ENCODE measurements at regions not wholly inside any gene's neighbourhood (a gene's known extent, or its start where the extent isn't known, plus 50 kb on each side); places are given as distances from the start of the nearest gene placed in this dataset.

GRCh38 chr16:60064026-60064425, 1329.9 kb upstream of the GOT2 start:
- no peaks in the 10 kb centered on the region for H3K27me3 Mint-ChIP-seq
- no peaks in the 10 kb centered on the region for H3K9me3 ChIP-seq (ENCODE audit: control insufficient read depth, low read length, poor library complexity, severe bottlenecking)
- ATAC-seq (no peak), DNase-seq (no peak)
- no peaks in the 10 kb centered on the region for H3K36me3 Mint-ChIP-seq (ENCODE audit: low read depth)
- no peaks in the 10 kb centered on the region for H3K4me1 Mint-ChIP-seq
- H3K27ac Mint-ChIP-seq = no peak overlapping the region
- no peak overlapping the region for H3K4me3 Mint-ChIP-seq

GRCh38 chr16:60061396-60061795, 1327.3 kb upstream of the GOT2 start:
- Mint-ChIP-seq H3K4me3 (no peak overlapping the region), H3K36me3 (ENCODE audit: low read depth) (no peaks in the 10 kb centered on the region), H3K27ac (no peak overlapping the region), H3K4me1 (no peaks in the 10 kb centered on the region), H3K27me3 (no peaks in the 10 kb centered on the region)
- ATAC-seq (no peak), DNase-seq (no peak)
- no peaks in the 10 kb centered on the region for H3K9me3 ChIP-seq (ENCODE audit: control insufficient read depth, low read length, poor library complexity, severe bottlenecking)

- Mint-ChIP-seq H3K27me3 (no peaks in the 10 kb centered on the region), H3K4me3 (no peak overlapping the region), H3K27ac (no peak overlapping the region), H3K4me1 (no peaks in the 10 kb centered on the region), H3K36me3 (ENCODE audit: low read depth) (no peaks in the 10 kb centered on the region)
- ATAC-seq = no peak
- no peaks in the 10 kb centered on the region for H3K9me3 ChIP-seq (ENCODE audit: control insufficient read depth, low read length, poor library complexity, severe bottlenecking)
- DNase-seq = no peak
These were observed 1326.6 kb upstream of the GOT2 start for GRCh38 chr16:60060731-60061130.

GRCh38 chr16:60059141-60059540, 1325.0 kb upstream of the GOT2 start:
- H3K4me1 Mint-ChIP-seq = no peaks in the 10 kb centered on the region
- no peak overlapping the region for H3K27ac Mint-ChIP-seq
- no peaks in the 10 kb centered on the region for H3K27me3 Mint-ChIP-seq
- ATAC-seq (no peak), DNase-seq (no peak)
- H3K9me3 ChIP-seq (ENCODE audit: control insufficient read depth, low read length, poor library complexity, severe bottlenecking) = no peaks in the 10 kb centered on the region
- H3K36me3 Mint-ChIP-seq (ENCODE audit: low read depth) = no peaks in the 10 kb centered on the region
- no peak overlapping the region for H3K4me3 Mint-ChIP-seq

- no peak overlapping the region for H3K27ac Mint-ChIP-seq
- H3K27me3 Mint-ChIP-seq = no peaks in the 10 kb centered on the region
- DNase-seq = no peak
- H3K36me3 Mint-ChIP-seq (ENCODE audit: low read depth) = no peaks in the 10 kb centered on the region
- H3K9me3 ChIP-seq (ENCODE audit: control insufficient read depth, low read length, poor library complexity, severe bottlenecking) = peaks cover 2% of the 10 kb centered on the region
- no peak for ATAC-seq
- no peaks in the 10 kb centered on the region for H3K4me1 Mint-ChIP-seq
- H3K4me3 Mint-ChIP-seq = no peak overlapping the region
These were observed 1307.6 kb upstream of the GOT2 start for GRCh38 chr16:60041671-60042070.

- H3K4me3 Mint-ChIP-seq = no peak overlapping the region
- DNase-seq (no peak), ATAC-seq (no peak)
- H3K36me3 Mint-ChIP-seq (ENCODE audit: low read depth) = no peaks in the 10 kb centered on the region
- no peak overlapping the region for H3K27ac Mint-ChIP-seq
- no peaks in the 10 kb centered on the region for H3K27me3 Mint-ChIP-seq
- no peaks in the 10 kb centered on the region for H3K4me1 Mint-ChIP-seq
- H3K9me3 ChIP-seq (ENCODE audit: control insufficient read depth, low read length, poor library complexity, severe bottlenecking) = peaks cover 3% of the 10 kb centered on the region
These were observed 1297.6 kb upstream of the GOT2 start for GRCh38 chr16:60031740-60032139.

GRCh38 chr16:60027351-60027750, 1293.2 kb upstream of the GOT2 start:
- Mint-ChIP-seq H3K27ac (no peak overlapping the region), H3K4me3 (no peak overlapping the region), H3K27me3 (no peaks in the 10 kb centered on the region), H3K4me1 (no peaks in the 10 kb centered on the region), H3K36me3 (ENCODE audit: low read depth) (no peaks in the 10 kb centered on the region)
- DNase-seq (no peak), ATAC-seq (no peak)
- H3K9me3 ChIP-seq (ENCODE audit: control insufficient read depth, low read length, poor library complexity, severe bottlenecking) = no peaks in the 10 kb centered on the region

GRCh38 chr16:60013076-60013475, 1279.0 kb upstream of the GOT2 start:
- Mint-ChIP-seq H3K27ac (no peak overlapping the region), H3K4me3 (no peak overlapping the region), H3K27me3 (no peaks in the 10 kb centered on the region), H3K36me3 (ENCODE audit: low read depth) (no peaks in the 10 kb centered on the region), H3K4me1 (no peaks in the 10 kb centered on the region)
- DNase-seq (no peak), ATAC-seq (no peak)
- peaks cover 9% of the 10 kb centered on the region for H3K9me3 ChIP-seq (ENCODE audit: control insufficient read depth, low read length, poor library complexity, severe bottlenecking)

GRCh38 chr16:60001523-60001922, 1267.4 kb upstream of the GOT2 start:
- H3K36me3 Mint-ChIP-seq (ENCODE audit: low read depth) = no peaks in the 10 kb centered on the region
- H3K4me3 Mint-ChIP-seq = no peak overlapping the region
- DNase-seq (no peak), ATAC-seq (no peak)
- no peaks in the 10 kb centered on the region for H3K4me1 Mint-ChIP-seq
- no peak overlapping the region for H3K27ac Mint-ChIP-seq
- H3K9me3 ChIP-seq (ENCODE audit: control insufficient read depth, low read length, poor library complexity, severe bottlenecking) = no peaks in the 10 kb centered on the region
- no peaks in the 10 kb centered on the region for H3K27me3 Mint-ChIP-seq

GRCh38 chr16:59997706-59998105, 1263.6 kb upstream of the GOT2 start:
- H3K9me3 ChIP-seq (ENCODE audit: control insufficient read depth, low read length, poor library complexity, severe bottlenecking) = peaks cover 4% of the 10 kb centered on the region
- Mint-ChIP-seq H3K4me1 (no peaks in the 10 kb centered on the region), H3K4me3 (no peak overlapping the region), H3K27me3 (no peaks in the 10 kb centered on the region), H3K27ac (no peak overlapping the region), H3K36me3 (ENCODE audit: low read depth) (no peaks in the 10 kb centered on the region)
- DNase-seq (no peak), ATAC-seq (no peak)

GRCh38 chr16:59993101-59993500, 1259.0 kb upstream of the GOT2 start:
- ATAC-seq (no peak), DNase-seq (no peak)
- no peaks in the 10 kb centered on the region for H3K4me1 Mint-ChIP-seq

GRCh38 chr16:59991171-59991570, 1257.1 kb upstream of the GOT2 start:
- no peaks in the 10 kb centered on the region for H3K4me1 Mint-ChIP-seq
- ATAC-seq (no peak), DNase-seq (no peak)
- no peak overlapping the region for H3K27ac Mint-ChIP-seq
- no peaks in the 10 kb centered on the region for H3K27me3 Mint-ChIP-seq
- H3K4me3 Mint-ChIP-seq = no peak overlapping the region
- H3K36me3 Mint-ChIP-seq (ENCODE audit: low read depth) = no peaks in the 10 kb centered on the region
- H3K9me3 ChIP-seq (ENCODE audit: control insufficient read depth, low read length, poor library complexity, severe bottlenecking) = peaks cover 4% of the 10 kb centered on the region

More at GRCh38 chr16:59993101-59993500, 1259.0 kb upstream of the GOT2 start:
- no peaks in the 10 kb centered on the region for H3K36me3 Mint-ChIP-seq (ENCODE audit: low read depth)
- H3K4me3 Mint-ChIP-seq = no peak overlapping the region
- no peak overlapping the region for H3K27ac Mint-ChIP-seq
- H3K27me3 Mint-ChIP-seq = no peaks in the 10 kb centered on the region
- H3K9me3 ChIP-seq (ENCODE audit: control insufficient read depth, low read length, poor library complexity, severe bottlenecking) = peaks cover 4% of the 10 kb centered on the region

GRCh38 chr16:59988591-59988990, 1254.5 kb upstream of the GOT2 start:
- H3K27ac Mint-ChIP-seq = no peak overlapping the region
- H3K9me3 ChIP-seq (ENCODE audit: control insufficient read depth, low read length, poor library complexity, severe bottlenecking) = no peaks in the 10 kb centered on the region
- no peaks in the 10 kb centered on the region for H3K27me3 Mint-ChIP-seq
- no peaks in the 10 kb centered on the region for H3K4me1 Mint-ChIP-seq
- DNase-seq = no peak
- no peak overlapping the region for H3K4me3 Mint-ChIP-seq
- ATAC-seq = no peak
- no peaks in the 10 kb centered on the region for H3K36me3 Mint-ChIP-seq (ENCODE audit: low read depth)

GRCh38 chr16:59975953-59976352, 1241.8 kb upstream of the GOT2 start:
- Mint-ChIP-seq H3K4me1 (no peaks in the 10 kb centered on the region), H3K27me3 (no peaks in the 10 kb centered on the region), H3K4me3 (no peak overlapping the region), H3K27ac (no peak overlapping the region), H3K36me3 (ENCODE audit: low read depth) (no peaks in the 10 kb centered on the region)
- no peaks in the 10 kb centered on the region for H3K9me3 ChIP-seq (ENCODE audit: control insufficient read depth, low read length, poor library complexity, severe bottlenecking)
- DNase-seq (no peak), ATAC-seq (no peak)

- no peaks in the 10 kb centered on the region for H3K36me3 Mint-ChIP-seq (ENCODE audit: low read depth)
- H3K4me3 Mint-ChIP-seq = no peak overlapping the region
- no peaks in the 10 kb centered on the region for H3K9me3 ChIP-seq (ENCODE audit: control insufficient read depth, low read length, poor library complexity, severe bottlenecking)
- H3K27me3 Mint-ChIP-seq = no peaks in the 10 kb centered on the region
- no peaks in the 10 kb centered on the region for H3K4me1 Mint-ChIP-seq
- H3K27ac Mint-ChIP-seq = no peak overlapping the region
- DNase-seq (no peak), ATAC-seq (no peak)
These were observed 1239.8 kb upstream of the GOT2 start for GRCh38 chr16:59973966-59974365.

All from T-helper 17 cell (primary cell).